ENCODE measurements at regions not wholly inside any gene's neighbourhood (a gene's known extent, or its start where the extent isn't known, plus 50 kb on each side); places are given as distances from the start of the nearest gene placed in this dataset.

GRCh38 chr1:208931936-208932335, 651.6 kb upstream of the CAMK1G start:
- Histone ChIP-seq H3K9ac (no peak overlapping the region), H3F3A (ENCODE audit: insufficient read depth) (0 out of 2 replicates have a peak, but pooled peaks cover 14% of the 10 kb centered on the region), H3K4me2 (ENCODE audit: unreplicated experiment) (no peak overlapping the region), H2AFZ (no peak overlapping the region), H3K27me3 (replicated peaks; ENCODE audit: insufficient read depth) (no peaks in the 10 kb centered on the region), H3K4me3 (no peak overlapping the region), H3K4me1 (ENCODE audit: insufficient read depth) (peaks cover 21% of the 10 kb centered on the region), H3K79me2 (ENCODE audit: insufficient read depth) (no peaks in the 10 kb centered on the region), H4K20me1 (ENCODE audit: insufficient read depth) (no peaks in the 10 kb centered on the region), H3K9me3 (ENCODE audit: low read depth) (no peaks in the 10 kb centered on the region), H3K27ac (no peak overlapping the region), H3K36me3 (ENCODE audit: low read depth) (no peaks in the 10 kb centered on the region), H3K9me2 (ENCODE audit: insufficient read depth) (no peaks in the 10 kb centered on the region)
- DNase-seq, result no peak
- WGBS, 2 experiments (ENCODE audit: low coverage in 1 of 2, low lambda C conversion rate in 2 of 2, missing lambda C conversion rate in 2 of 2), result 44 to 66% methylated on average over 3 of the region's 3 CpGs
- in situ Hi-C loops (cut with MboI), result no loop called here
- no peak for TF ChIP-seq EZH2phosphoT487 (IDR thresholded peaks at IDR 0.05; ENCODE audit: insufficient read depth, low read depth)
- TF ChIP-seq EZH2 (IDR thresholded peaks at IDR 0.05; ENCODE audit: insufficient read depth, poor library complexity, severe bottlenecking), result no peak

GRCh38 chr1:208933984-208934525, 649.5 kb upstream of the CAMK1G start:
- Histone ChIP-seq H3K9ac (no peak overlapping the region), H3K79me2 (ENCODE audit: insufficient read depth) (no peaks in the 10 kb centered on the region), H3K36me3 (ENCODE audit: low read depth) (no peaks in the 10 kb centered on the region), H4K20me1 (ENCODE audit: insufficient read depth) (no peaks in the 10 kb centered on the region), H3K27me3 (replicated peaks; ENCODE audit: insufficient read depth) (no peaks in the 10 kb centered on the region), H3K4me2 (ENCODE audit: unreplicated experiment) (no peak overlapping the region), H2AFZ (no peak overlapping the region), H3K27ac (no peak overlapping the region), H3K9me2 (ENCODE audit: insufficient read depth) (no peaks in the 10 kb centered on the region), H3F3A (ENCODE audit: insufficient read depth) (0 out of 2 replicates have a peak, but pooled peaks cover 12% of the 10 kb centered on the region), H3K9me3 (ENCODE audit: low read depth) (no peaks in the 10 kb centered on the region), H3K4me3 (no peak overlapping the region), H3K4me1 (ENCODE audit: insufficient read depth) (peaks cover 11% of the 10 kb centered on the region)
- in situ Hi-C loops (cut with MboI), result no loop called here
- 15 to 18% methylated on average over 3 of the region's 3 CpGs for WGBS, 2 experiments (ENCODE audit: low coverage in 1 of 2, low lambda C conversion rate in 2 of 2, missing lambda C conversion rate in 2 of 2)
- no peak for DNase-seq
- TF ChIP-seq EZH2phosphoT487 (IDR thresholded peaks at IDR 0.05; ENCODE audit: insufficient read depth, low read depth) (no peak), EZH2 (IDR thresholded peaks at IDR 0.05; ENCODE audit: insufficient read depth, poor library complexity, severe bottlenecking) (no peak)

- DNase-seq, result no peak
- peaks cover 3% of the 10 kb centered on the region; the same call in 1 of the 2 replicates for H3K4me1 ChIP-seq (ENCODE audit: insufficient read depth)
- H3K79me2 ChIP-seq (ENCODE audit: insufficient read depth), result no peaks in the 10 kb centered on the region
- no peaks in the 10 kb centered on the region for H3K36me3 ChIP-seq (ENCODE audit: low read depth)
- 46 to 55% methylated on average over 6 of the region's 6 CpGs for WGBS, 2 experiments (ENCODE audit: low coverage in 1 of 2, low lambda C conversion rate in 2 of 2, missing lambda C conversion rate in 2 of 2)
- in situ Hi-C loops (cut with MboI), result no loop called here
- no peaks in the 10 kb centered on the region for H4K20me1 ChIP-seq (ENCODE audit: insufficient read depth)
- H3K9me2 ChIP-seq (ENCODE audit: insufficient read depth), result no peaks in the 10 kb centered on the region
- H3K9ac ChIP-seq, result no peak overlapping the region
- H3K27ac ChIP-seq, result no peak overlapping the region
- H3K4me3 ChIP-seq, result no peak overlapping the region
- H3K27me3 ChIP-seq (replicated peaks; ENCODE audit: insufficient read depth), result no peaks in the 10 kb centered on the region
- H3K9me3 ChIP-seq (ENCODE audit: low read depth), result no peaks in the 10 kb centered on the region
- H3F3A ChIP-seq (ENCODE audit: insufficient read depth), result 0 out of 2 replicates have a peak, but pooled peaks cover 3% of the 10 kb centered on the region
- H3K4me2 ChIP-seq (ENCODE audit: unreplicated experiment), result no peak overlapping the region
- TF ChIP-seq EZH2 (IDR thresholded peaks at IDR 0.05; ENCODE audit: insufficient read depth, poor library complexity, severe bottlenecking) (no peak), EZH2phosphoT487 (IDR thresholded peaks at IDR 0.05; ENCODE audit: insufficient read depth, low read depth) (no peak)
- no peak overlapping the region for H2AFZ ChIP-seq
Measured at GRCh38 chr1:208934933-208935332, 648.6 kb upstream of the CAMK1G start.

GRCh38 chr1:208935517-208936187, 647.9 kb upstream of the CAMK1G start:
- H2AFZ ChIP-seq, result no peak overlapping the region
- in situ Hi-C loops (cut with MboI), result no loop called here
- no peaks in the 10 kb centered on the region for H3K79me2 ChIP-seq (ENCODE audit: insufficient read depth)
- no peaks in the 10 kb centered on the region for H3K27me3 ChIP-seq (replicated peaks; ENCODE audit: insufficient read depth)
- H3K4me2 ChIP-seq (ENCODE audit: unreplicated experiment), result no peak overlapping the region
- DNase-seq, result no peak
- no peaks in the 10 kb centered on the region for H4K20me1 ChIP-seq (ENCODE audit: insufficient read depth)
- no peak overlapping the region for H3K27ac ChIP-seq
- H3K4me1 ChIP-seq (ENCODE audit: insufficient read depth), result no peaks in the 10 kb centered on the region
- no peaks in the 10 kb centered on the region for H3K36me3 ChIP-seq (ENCODE audit: low read depth)
- H3K9me2 ChIP-seq (ENCODE audit: insufficient read depth), result no peaks in the 10 kb centered on the region
- H3K4me3 ChIP-seq, result no peak overlapping the region
- no peak overlapping the region for H3K9ac ChIP-seq
- 29 to 38% methylated on average over 3 of the region's 3 CpGs for WGBS, 2 experiments (ENCODE audit: low coverage in 1 of 2, low lambda C conversion rate in 2 of 2, missing lambda C conversion rate in 2 of 2)
- no peaks in the 10 kb centered on the region for H3F3A ChIP-seq (ENCODE audit: insufficient read depth)
- no peaks in the 10 kb centered on the region for H3K9me3 ChIP-seq (ENCODE audit: low read depth)
- TF ChIP-seq EZH2 (IDR thresholded peaks at IDR 0.05; ENCODE audit: insufficient read depth, poor library complexity, severe bottlenecking), result no peak
- no peak for TF ChIP-seq EZH2phosphoT487 (IDR thresholded peaks at IDR 0.05; ENCODE audit: insufficient read depth, low read depth)
